SK-N-SH treated with all-trans-retinoic acid at 6 μM for 48 hours (cell line): ENCODE measurements at regions not wholly inside any gene's neighbourhood (a gene's known extent, or its start where the extent isn't known, plus 50 kb on each side); places are given as distances from the start of the nearest gene placed in this dataset.

Experiments used
- ATAC-seq: fragments of 200-7000 bp; cut with Tn5 transposase; 3 replicates; pipeline ENCODE4 v1.9.1; 2020; ENCODE audit warnings: mild to moderate bottlenecking, moderate library complexity
- ARNTL ChIP-seq: fragments of 450-650 bp; formaldehyde crosslinking; IDR thresholded peaks from 2 replicates; pipeline ENCODE4 v1.5.0; 2020; ENCODE audit warnings: low read depth, mild to moderate bottlenecking, moderate library complexity, borderline replicate concordance
- BACH2 ChIP-seq: fragments of 250-450 bp; sonication (Bioruptor Pico); IDR thresholded peaks from 2 replicates; pipeline ENCODE4 v1.9.0; 2021; ENCODE audit warnings: mild to moderate bottlenecking, borderline replicate concordance
- CSDC2 ChIP-seq: fragments of 250-450 bp; sonication (Bioruptor Pico); IDR thresholded peaks from 2 replicates; pipeline ENCODE4 v1.5.0; 2020; ENCODE audit warnings: mild to moderate bottlenecking, moderate library complexity
- CSRNP3 ChIP-seq: fragments of 250-450 bp; sonication (Bioruptor Pico); IDR thresholded peaks from 2 replicates; pipeline ENCODE4 v1.5.1; 2021; ENCODE audit warnings: mild to moderate bottlenecking, moderate library complexity
- ESRRG ChIP-seq: fragments of 250-450 bp; sonication (Bioruptor Pico); IDR thresholded peaks from 2 replicates; pipeline ENCODE4 v1.6.1; 2021; ENCODE audit warnings: mild to moderate bottlenecking
- ISL1 ChIP-seq: fragments of 250-450 bp; sonication (Bioruptor Pico); IDR thresholded peaks from 2 replicates; pipeline ENCODE4 v2.1.2; 2022; ENCODE audit warnings: mild to moderate bottlenecking, moderate library complexity
- OSR1 ChIP-seq: fragments of 250-450 bp; sonication (Bioruptor Pico); IDR thresholded peaks from 2 replicates; pipeline ENCODE4 v1.8.0; 2022; ENCODE audit warnings: moderate library complexity, mild to moderate bottlenecking, inconsistent platforms
- PATZ1 ChIP-seq: fragments of 250-450 bp; sonication (Bioruptor Pico); IDR thresholded peaks from 2 replicates; pipeline ENCODE4 v1.8.0; 2020; ENCODE audit warnings: mild to moderate bottlenecking, moderate library complexity, borderline replicate concordance
- PPARA ChIP-seq: fragments of 250-450 bp; sonication (Bioruptor Pico); IDR thresholded peaks from 2 replicates; pipeline ENCODE4 v1.5.0; 2020; ENCODE audit warnings: mild to moderate bottlenecking, borderline replicate concordance
- RARB ChIP-seq: fragments of 250-450 bp; sonication (Bioruptor Pico); IDR thresholded peaks from 2 replicates; pipeline ENCODE4 v1.8.0; 2021; ENCODE audit warnings: mild to moderate bottlenecking, moderate library complexity
- SNAI2 ChIP-seq: fragments of 250-450 bp; sonication (Bioruptor Pico); IDR thresholded peaks from 2 replicates; pipeline ENCODE4 v1.5.0; 2020; ENCODE audit warnings: mild to moderate bottlenecking, moderate library complexity
- TCF4 ChIP-seq: fragments of 250-450 bp; sonication (Bioruptor Pico); IDR thresholded peaks from 2 replicates; pipeline ENCODE4 v1.8.0; 2021; ENCODE audit warnings: mild to moderate bottlenecking, moderate library complexity, borderline replicate concordance
- ZC3H10 ChIP-seq: fragments of 250-450 bp; sonication (Bioruptor Pico); IDR thresholded peaks from 2 replicates; pipeline ENCODE4 v1.5.1; 2021; ENCODE audit warnings: mild to moderate bottlenecking, moderate library complexity
- ZFP3 ChIP-seq: fragments of 250-450 bp; sonication (Bioruptor Pico); IDR thresholded peaks from 2 replicates; pipeline ENCODE4 v1.5.0; 2020; ENCODE audit warnings: mild to moderate bottlenecking, moderate library complexity
- ZNF565 ChIP-seq: fragments of 450-650 bp; formaldehyde crosslinking; conservative IDR thresholded peaks from 2 replicates; pipeline ENCODE4 v1.5.0; 2020; ENCODE audit warnings: low read depth, mild to moderate bottlenecking, moderate library complexity
- ZNF70 ChIP-seq: fragments of 450-650 bp; formaldehyde crosslinking; IDR thresholded peaks from 2 replicates; pipeline ENCODE4 v1.5.0; 2020; ENCODE audit warnings: mild to moderate bottlenecking, moderate library complexity
- ZNF8 ChIP-seq: fragments of 450-650 bp; formaldehyde crosslinking; IDR thresholded peaks from 2 replicates; pipeline ENCODE4 v1.5.0; 2020; ENCODE audit warnings: mild to moderate bottlenecking, moderate library complexity
- TF ChIP-seq, protein P1 (sequence below): fragments of 250-450 bp; sonication (Bioruptor Pico); IDR thresholded peaks from 2 replicates; pipeline ENCODE4 v1.5.1; 2020; ENCODE audit warnings: low read depth, mild to moderate bottlenecking, moderate library complexity
- TF ChIP-seq, protein P2 (sequence below): fragments of 250-450 bp; sonication (Bioruptor Pico); IDR thresholded peaks from 2 replicates; pipeline ENCODE4 v1.5.0; 2020; ENCODE audit warnings: mild to moderate bottlenecking, moderate library complexity

GRCh38 chr6:22433745-22434144 is 135.6 kb upstream of the HDGFL1 start:
- TF ChIP-seq ZFP3 (CRISPR knock-in tag) (no peak), SNAI2 (CRISPR knock-in tag) (no peak), ESRRG (CRISPR knock-in tag) (no peak), OSR1 (CRISPR knock-in tag) (no peak), ARNTL (CRISPR knock-in tag) (no peak), RARB (no peak), CSDC2 (CRISPR knock-in tag) (no peak), ISL1 (CRISPR knock-in tag) (no peak), BACH2 (CRISPR knock-in tag) (no peak), TCF4 (CRISPR knock-in tag) (no peak), ZNF70 (no peak), ZNF565 (CRISPR knock-in tag) (no peak), CSRNP3 (CRISPR knock-in tag) (no peak)
- TF ChIP-seq, protein P1, sequence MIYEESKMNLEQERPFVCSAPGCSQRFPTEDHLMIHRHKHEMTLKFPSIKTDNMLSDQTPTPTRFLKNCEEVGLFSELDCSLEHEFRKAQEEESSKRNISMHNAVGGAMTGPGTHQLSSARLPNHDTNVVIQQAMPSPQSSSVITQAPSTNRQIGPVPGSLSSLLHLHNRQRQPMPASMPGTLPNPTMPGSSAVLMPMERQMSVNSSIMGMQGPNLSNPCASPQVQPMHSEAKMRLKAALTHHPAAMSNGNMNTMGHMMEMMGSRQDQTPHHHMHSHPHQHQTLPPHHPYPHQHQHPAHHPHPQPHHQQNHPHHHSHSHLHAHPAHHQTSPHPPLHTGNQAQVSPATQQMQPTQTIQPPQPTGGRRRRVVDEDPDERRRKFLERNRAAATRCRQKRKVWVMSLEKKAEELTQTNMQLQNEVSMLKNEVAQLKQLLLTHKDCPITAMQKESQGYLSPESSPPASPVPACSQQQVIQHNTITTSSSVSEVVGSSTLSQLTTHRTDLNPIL (CRISPR knock-in tag) = no peak
- TF ChIP-seq, protein P2, sequence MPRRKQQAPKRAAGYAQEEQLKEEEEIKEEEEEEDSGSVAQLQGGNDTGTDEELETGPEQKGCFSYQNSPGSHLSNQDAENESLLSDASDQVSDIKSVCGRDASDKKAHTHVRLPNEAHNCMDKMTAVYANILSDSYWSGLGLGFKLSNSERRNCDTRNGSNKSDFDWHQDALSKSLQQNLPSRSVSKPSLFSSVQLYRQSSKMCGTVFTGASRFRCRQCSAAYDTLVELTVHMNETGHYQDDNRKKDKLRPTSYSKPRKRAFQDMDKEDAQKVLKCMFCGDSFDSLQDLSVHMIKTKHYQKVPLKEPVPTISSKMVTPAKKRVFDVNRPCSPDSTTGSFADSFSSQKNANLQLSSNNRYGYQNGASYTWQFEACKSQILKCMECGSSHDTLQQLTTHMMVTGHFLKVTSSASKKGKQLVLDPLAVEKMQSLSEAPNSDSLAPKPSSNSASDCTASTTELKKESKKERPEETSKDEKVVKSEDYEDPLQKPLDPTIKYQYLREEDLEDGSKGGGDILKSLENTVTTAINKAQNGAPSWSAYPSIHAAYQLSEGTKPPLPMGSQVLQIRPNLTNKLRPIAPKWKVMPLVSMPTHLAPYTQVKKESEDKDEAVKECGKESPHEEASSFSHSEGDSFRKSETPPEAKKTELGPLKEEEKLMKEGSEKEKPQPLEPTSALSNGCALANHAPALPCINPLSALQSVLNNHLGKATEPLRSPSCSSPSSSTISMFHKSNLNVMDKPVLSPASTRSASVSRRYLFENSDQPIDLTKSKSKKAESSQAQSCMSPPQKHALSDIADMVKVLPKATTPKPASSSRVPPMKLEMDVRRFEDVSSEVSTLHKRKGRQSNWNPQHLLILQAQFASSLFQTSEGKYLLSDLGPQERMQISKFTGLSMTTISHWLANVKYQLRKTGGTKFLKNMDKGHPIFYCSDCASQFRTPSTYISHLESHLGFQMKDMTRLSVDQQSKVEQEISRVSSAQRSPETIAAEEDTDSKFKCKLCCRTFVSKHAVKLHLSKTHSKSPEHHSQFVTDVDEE (CRISPR knock-in tag) = no peak
- TF ChIP-seq, all 23 proteins: peak for 0
- ATAC-seq = no peak

DNA sequence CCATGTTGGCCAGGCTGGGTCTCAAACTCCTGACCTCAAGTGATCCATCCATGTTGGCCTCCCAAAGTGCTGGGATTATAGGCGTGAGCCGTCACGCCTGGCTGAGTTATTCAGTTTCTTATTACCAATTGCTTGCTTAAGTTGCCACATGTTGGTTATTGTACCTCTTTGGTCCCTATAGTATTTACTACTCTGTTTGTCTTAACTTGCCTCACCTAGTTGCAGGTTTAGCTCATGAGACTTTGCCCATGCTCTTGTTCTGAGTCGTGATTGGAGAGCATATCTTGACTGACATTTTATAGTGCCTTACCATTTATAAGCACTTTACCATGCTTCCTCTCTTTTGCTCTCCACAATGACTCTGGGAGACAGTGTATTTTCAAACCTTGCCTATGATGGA is 134.2 kb upstream of the HDGFL1 start:
- ATAC-seq = no peak
- no peak for TF ChIP-seq ZFP3 (CRISPR knock-in tag)
- TF ChIP-seq ZNF8 = no peak
- no peak for TF ChIP-seq PATZ1 (CRISPR knock-in tag)
- TF ChIP-seq ESRRG (CRISPR knock-in tag) = no peak
- no peak for TF ChIP-seq ZC3H10 (CRISPR knock-in tag)
- TF ChIP-seq CSDC2 (CRISPR knock-in tag) = no peak
- TF ChIP-seq, protein P2 (CRISPR knock-in tag) = no peak
- no peak for TF ChIP-seq TCF4 (CRISPR knock-in tag)
- TF ChIP-seq BACH2 (CRISPR knock-in tag) = no peak
- no peak for TF ChIP-seq CSRNP3 (CRISPR knock-in tag)
- no peak for TF ChIP-seq PPARA (CRISPR knock-in tag)
